ENCODE measurements at regions not wholly inside any gene's neighbourhood (a gene's known extent, or its start where the extent isn't known, plus 50 kb on each side); places are given as distances from the start of the nearest gene placed in this dataset.

DNA sequence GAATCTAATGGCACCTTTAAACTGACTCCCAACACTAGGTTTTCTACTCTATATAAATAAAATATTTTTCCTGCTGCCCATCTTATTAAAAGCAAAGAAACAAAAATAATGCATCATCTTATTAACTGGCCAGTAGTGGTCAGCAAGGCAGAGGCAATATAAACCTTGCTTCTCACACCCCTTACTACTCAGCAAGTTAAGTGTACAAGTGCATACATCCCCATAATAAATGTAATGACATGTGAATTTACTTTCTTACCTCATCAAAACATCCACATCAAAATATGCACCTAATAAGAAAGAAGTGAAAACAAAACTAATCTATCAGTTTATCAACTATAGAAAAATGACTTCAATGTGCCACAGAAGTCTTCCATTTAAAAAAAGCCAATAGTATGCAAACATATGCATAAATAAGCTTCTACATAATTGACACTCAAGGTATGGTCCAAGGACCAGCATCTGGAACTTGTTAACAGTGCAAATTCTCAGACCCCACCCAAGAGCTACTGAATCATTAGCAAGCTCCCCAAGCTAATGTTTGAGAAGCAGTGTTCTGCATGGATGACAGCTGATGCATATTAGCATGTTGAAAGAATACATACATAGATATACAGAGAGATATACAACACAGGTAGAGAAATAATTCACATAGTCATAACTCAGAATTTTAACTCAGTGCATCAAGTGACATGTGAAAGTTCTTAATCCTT, 182.7 kb downstream of the C7orf25 start:
- no peak for DNase-seq
- H4K5ac ChIP-seq (ENCODE audit: low read length) = no peak overlapping the region
- no peak overlapping the region for H2AK5ac ChIP-seq (ENCODE audit: low read length)
- no peak overlapping the region for H3K9ac ChIP-seq (ENCODE audit: low read length)
- H3K27ac ChIP-seq (ENCODE audit: low read depth, low read length) = no peak overlapping the region
- H3K27me3 ChIP-seq (ENCODE audit: insufficient read depth, low read length, poor library complexity) = no peaks in the 10 kb centered on the region
- no peak overlapping the region for H3K56ac ChIP-seq (ENCODE audit: low read length)
- H2BK5ac ChIP-seq (ENCODE audit: low read length) = no peak overlapping the region
- H3K4me1 ChIP-seq (ENCODE audit: control insufficient read depth, low read depth, low read length) = no peaks in the 10 kb centered on the region
- no peak overlapping the region for H4K8ac ChIP-seq (ENCODE audit: low read depth, low read length)
- H3K79me2 ChIP-seq (ENCODE audit: control insufficient read depth, insufficient read depth, low read length) = no peaks in the 10 kb centered on the region
- H3K18ac ChIP-seq (ENCODE audit: low read length) = no peak overlapping the region
- H2BK120ac ChIP-seq (ENCODE audit: low read depth, low read length) = no peak overlapping the region
- no peak overlapping the region for H3K4me2 ChIP-seq (ENCODE audit: low read length)
- H2BK15ac ChIP-seq (replicated peaks; ENCODE audit: low read depth) = no peak overlapping the region
- no peak overlapping the region for H3K4me3 ChIP-seq (ENCODE audit: low read length)
- no peaks in the 10 kb centered on the region for H3K36me3 ChIP-seq (ENCODE audit: control insufficient read depth, insufficient read depth, low read length)
- H3K4ac ChIP-seq (ENCODE audit: low read depth, low read length) = no peak overlapping the region
- no peaks in the 10 kb centered on the region for H3K79me1 ChIP-seq (ENCODE audit: low read length)
- H3K23ac ChIP-seq (ENCODE audit: low read length) = no peak overlapping the region

DNA sequence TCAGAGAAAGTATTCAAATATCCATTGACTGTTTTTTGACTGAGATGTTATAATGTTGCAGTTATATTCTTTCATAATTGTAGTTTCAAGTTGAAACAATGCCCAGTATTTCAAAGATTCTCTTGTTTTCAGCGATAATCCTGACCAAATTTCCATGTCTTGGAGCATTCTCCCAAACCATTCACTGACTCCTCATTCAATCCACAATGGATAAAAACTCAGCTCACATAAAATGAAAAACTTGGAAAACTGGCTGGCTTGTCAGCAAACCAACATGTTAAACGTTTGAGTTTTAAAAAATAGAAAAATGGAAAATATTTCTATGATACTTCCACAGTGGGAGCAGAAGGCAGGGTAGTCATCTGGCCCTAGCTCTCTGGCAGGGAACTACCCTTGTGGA, 184.4 kb downstream of the C7orf25 start:
- DNase-seq = no peak
- Histone ChIP-seq H2AK5ac (ENCODE audit: low read length) (no peak overlapping the region), H4K8ac (ENCODE audit: low read depth, low read length) (no peak overlapping the region), H3K4me2 (ENCODE audit: low read length) (no peak overlapping the region), H3K18ac (ENCODE audit: low read length) (no peak overlapping the region), H3K4me1 (ENCODE audit: control insufficient read depth, low read depth, low read length) (no peaks in the 10 kb centered on the region), H3K4me3 (ENCODE audit: low read length) (no peak overlapping the region), H3K79me1 (ENCODE audit: low read length) (no peaks in the 10 kb centered on the region), H3K9ac (ENCODE audit: low read length) (no peak overlapping the region), H2BK120ac (ENCODE audit: low read depth, low read length) (no peak overlapping the region), H3K79me2 (ENCODE audit: control insufficient read depth, insufficient read depth, low read length) (no peaks in the 10 kb centered on the region), H2BK5ac (ENCODE audit: low read length) (no peak overlapping the region), H3K4ac (ENCODE audit: low read depth, low read length) (no peak overlapping the region), H3K27ac (ENCODE audit: low read depth, low read length) (no peak overlapping the region), H3K27me3 (ENCODE audit: insufficient read depth, low read length, poor library complexity) (no peaks in the 10 kb centered on the region), H3K23ac (ENCODE audit: low read length) (no peak overlapping the region), H2BK15ac (replicated peaks; ENCODE audit: low read depth) (no peak overlapping the region), H4K5ac (ENCODE audit: low read length) (no peak overlapping the region), H3K56ac (ENCODE audit: low read length) (no peak overlapping the region), H3K36me3 (ENCODE audit: control insufficient read depth, insufficient read depth, low read length) (no peaks in the 10 kb centered on the region)
- WGBS (ENCODE audit: extremely low coverage, insufficient coverage, low lambda C conversion rate) = no CpG with 5 or more reads among the region's 2 CpGs

DNA sequence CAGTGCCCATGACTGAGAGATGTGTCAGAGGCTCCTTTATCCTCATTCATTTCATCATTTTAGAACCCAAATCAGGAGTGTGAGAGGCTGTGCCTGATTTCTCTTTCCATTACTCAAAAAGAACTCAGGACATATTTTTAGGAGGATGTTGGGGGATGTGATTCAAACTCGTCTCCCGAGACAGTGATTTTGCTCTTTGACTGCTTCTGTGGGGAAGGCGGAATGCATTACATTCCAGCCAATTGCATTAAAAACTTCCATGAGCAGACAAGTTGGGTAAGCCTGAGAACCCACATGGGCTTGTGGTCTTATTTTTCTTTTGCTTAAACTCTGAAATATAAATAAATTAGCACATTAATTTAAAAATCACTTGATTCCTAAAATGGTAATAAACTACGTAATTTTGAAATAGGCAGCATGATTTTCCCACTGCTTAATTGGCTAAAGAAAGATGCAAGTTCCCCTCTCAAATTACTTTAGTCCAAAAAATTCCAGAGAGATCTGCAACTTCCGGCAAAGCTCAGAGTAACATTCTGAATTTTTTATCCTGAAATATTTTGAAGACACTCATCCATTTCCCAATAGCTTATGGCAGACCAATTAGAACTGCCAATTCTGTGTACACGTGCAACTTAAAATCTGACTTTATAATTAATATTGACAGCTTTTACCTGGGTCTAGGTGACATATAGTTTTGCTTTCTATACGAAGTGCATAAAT, 185.6 kb downstream of the C7orf25 start:
- no peaks in the 10 kb centered on the region for H3K4me1 ChIP-seq (ENCODE audit: control insufficient read depth, low read depth, low read length)
- no peak overlapping the region for H4K8ac ChIP-seq (ENCODE audit: low read depth, low read length)
- H3K23ac ChIP-seq (ENCODE audit: low read length) = no peak overlapping the region
- no peak overlapping the region for H3K9ac ChIP-seq (ENCODE audit: low read length)
- H2BK15ac ChIP-seq (replicated peaks; ENCODE audit: low read depth) = no peak overlapping the region
- no peaks in the 10 kb centered on the region for H3K36me3 ChIP-seq (ENCODE audit: control insufficient read depth, insufficient read depth, low read length)
- H3K4me2 ChIP-seq (ENCODE audit: low read length) = no peak overlapping the region
- no peak overlapping the region for H4K5ac ChIP-seq (ENCODE audit: low read length)
- H3K79me1 ChIP-seq (ENCODE audit: low read length) = no peaks in the 10 kb centered on the region
- H2AK5ac ChIP-seq (ENCODE audit: low read length) = no peak overlapping the region
- DNase-seq = no peak
- H3K79me2 ChIP-seq (ENCODE audit: control insufficient read depth, insufficient read depth, low read length) = no peaks in the 10 kb centered on the region
- H2BK120ac ChIP-seq (ENCODE audit: low read depth, low read length) = no peak overlapping the region
- no peak overlapping the region for H2BK5ac ChIP-seq (ENCODE audit: low read length)
- H3K4ac ChIP-seq (ENCODE audit: low read depth, low read length) = no peak overlapping the region
- H3K27me3 ChIP-seq (ENCODE audit: insufficient read depth, low read length, poor library complexity) = no peaks in the 10 kb centered on the region
- no peak overlapping the region for H3K56ac ChIP-seq (ENCODE audit: low read length)
- H3K4me3 ChIP-seq (ENCODE audit: low read length) = no peak overlapping the region
- no peak overlapping the region for H3K27ac ChIP-seq (ENCODE audit: low read depth, low read length)
- no peak overlapping the region for H3K18ac ChIP-seq (ENCODE audit: low read length)
- WGBS (ENCODE audit: extremely low coverage, insufficient coverage, low lambda C conversion rate) = no CpG with 5 or more reads among the region's 7 CpGs

DNA sequence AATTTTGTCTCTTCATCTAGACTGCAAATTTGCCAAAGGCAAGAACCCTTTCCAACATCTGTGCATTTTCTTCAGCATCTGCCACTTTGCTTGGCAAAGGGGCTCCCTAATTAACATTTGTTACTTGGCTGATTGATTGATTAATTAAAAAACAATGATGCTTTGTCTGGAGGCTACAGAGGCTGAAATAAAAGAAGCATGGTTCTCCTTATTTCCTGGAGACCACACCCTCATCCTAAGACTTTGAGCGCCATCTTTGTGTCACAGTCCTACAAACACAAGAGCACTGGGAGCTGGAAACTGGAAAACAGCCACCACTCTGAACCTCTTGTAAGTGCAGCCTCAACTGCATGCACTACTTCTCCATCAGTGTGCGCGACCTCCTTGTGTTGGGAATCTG, 189.2 kb downstream of the C7orf25 start:
- no peak overlapping the region for H3K23ac ChIP-seq (ENCODE audit: low read length)
- H3K56ac ChIP-seq (ENCODE audit: low read length) = no peak overlapping the region
- no peak overlapping the region for H2BK15ac ChIP-seq (replicated peaks; ENCODE audit: low read depth)
- no peak overlapping the region for H4K5ac ChIP-seq (ENCODE audit: low read length)
- no peak overlapping the region for H3K27ac ChIP-seq (ENCODE audit: low read depth, low read length)
- no peak overlapping the region for H3K4me3 ChIP-seq (ENCODE audit: low read length)
- H3K27me3 ChIP-seq (ENCODE audit: insufficient read depth, low read length, poor library complexity) = no peaks in the 10 kb centered on the region
- no peaks in the 10 kb centered on the region for H3K79me1 ChIP-seq (ENCODE audit: low read length)
- no peak overlapping the region for H3K4me2 ChIP-seq (ENCODE audit: low read length)
- WGBS (ENCODE audit: extremely low coverage, insufficient coverage, low lambda C conversion rate) = no CpG with 5 or more reads among the region's 3 CpGs
- no peak overlapping the region for H3K18ac ChIP-seq (ENCODE audit: low read length)
- H2BK5ac ChIP-seq (ENCODE audit: low read length) = no peak overlapping the region
- H2BK120ac ChIP-seq (ENCODE audit: low read depth, low read length) = no peak overlapping the region
- no peaks in the 10 kb centered on the region for H3K36me3 ChIP-seq (ENCODE audit: control insufficient read depth, insufficient read depth, low read length)
- H3K4ac ChIP-seq (ENCODE audit: low read depth, low read length) = no peak overlapping the region
- no peak overlapping the region for H3K9ac ChIP-seq (ENCODE audit: low read length)
- DNase-seq = no peak
- no peak overlapping the region for H2AK5ac ChIP-seq (ENCODE audit: low read length)
- no peak overlapping the region for H4K8ac ChIP-seq (ENCODE audit: low read depth, low read length)
- H3K79me2 ChIP-seq (ENCODE audit: control insufficient read depth, insufficient read depth, low read length) = no peaks in the 10 kb centered on the region
- H3K4me1 ChIP-seq (ENCODE audit: control insufficient read depth, low read depth, low read length) = no peaks in the 10 kb centered on the region

DNA sequence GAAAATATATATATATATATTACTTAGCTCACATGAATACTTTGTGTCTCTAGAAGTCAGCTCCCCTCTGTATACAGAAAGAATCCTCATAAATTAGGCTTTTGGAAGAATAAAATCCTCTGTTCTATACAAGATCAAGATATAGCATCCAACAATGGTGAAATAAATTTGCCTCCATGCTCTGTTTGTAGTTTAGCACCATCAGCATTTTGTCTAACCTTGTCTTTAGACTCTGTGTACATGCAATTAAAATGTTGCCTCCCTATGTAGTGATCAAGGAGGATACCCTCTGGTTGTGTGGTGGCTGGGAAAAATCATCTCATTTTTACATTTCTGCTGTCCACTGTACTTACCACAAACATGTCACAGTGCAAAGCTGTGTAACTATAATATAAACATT, 189.7 kb downstream of the C7orf25 start:
- H3K4me1 ChIP-seq (ENCODE audit: control insufficient read depth, low read depth, low read length) = no peaks in the 10 kb centered on the region
- no peaks in the 10 kb centered on the region for H3K27me3 ChIP-seq (ENCODE audit: insufficient read depth, low read length, poor library complexity)
- no peak overlapping the region for H2AK5ac ChIP-seq (ENCODE audit: low read length)
- no peak overlapping the region for H3K9ac ChIP-seq (ENCODE audit: low read length)
- H3K23ac ChIP-seq (ENCODE audit: low read length) = no peak overlapping the region
- H3K56ac ChIP-seq (ENCODE audit: low read length) = no peak overlapping the region
- no peak overlapping the region for H3K18ac ChIP-seq (ENCODE audit: low read length)
- no peak overlapping the region for H2BK5ac ChIP-seq (ENCODE audit: low read length)
- H3K79me2 ChIP-seq (ENCODE audit: control insufficient read depth, insufficient read depth, low read length) = no peaks in the 10 kb centered on the region
- no peak overlapping the region for H3K27ac ChIP-seq (ENCODE audit: low read depth, low read length)
- no peaks in the 10 kb centered on the region for H3K36me3 ChIP-seq (ENCODE audit: control insufficient read depth, insufficient read depth, low read length)
- no peak overlapping the region for H4K5ac ChIP-seq (ENCODE audit: low read length)
- no peak overlapping the region for H2BK120ac ChIP-seq (ENCODE audit: low read depth, low read length)
- no peaks in the 10 kb centered on the region for H3K79me1 ChIP-seq (ENCODE audit: low read length)
- no peak overlapping the region for H4K8ac ChIP-seq (ENCODE audit: low read depth, low read length)
- H3K4me2 ChIP-seq (ENCODE audit: low read length) = no peak overlapping the region
- no peak overlapping the region for H2BK15ac ChIP-seq (replicated peaks; ENCODE audit: low read depth)
- no peak overlapping the region for H3K4me3 ChIP-seq (ENCODE audit: low read length)
- no peak overlapping the region for H3K4ac ChIP-seq (ENCODE audit: low read depth, low read length)
- no peak for DNase-seq

Data from mesendoderm (in vitro differentiated cells).